ENCODE measurements at regions not wholly inside any gene's neighbourhood (a gene's known extent, or its start where the extent isn't known, plus 50 kb on each side); places are given as distances from the start of the nearest gene placed in this dataset.

- TF ChIP-seq CTCF (IDR thresholded peaks at IDR 0.05) (no peak), POLR2A (IDR thresholded peaks at IDR 0.05) (no peak), POLR2AphosphoS5 (IDR thresholded peaks at IDR 0.05) (no peak)
Observed at GRCh38 chr1:95728841-95729240, 494.8 kb downstream of the RWDD3 start.

All from sigmoid colon (tissue), 4 donors.